Stimulated activated CD4-positive, alpha-beta T cell treated with anti-CD3 and anti-CD28 coated beads, Interleukin-2, amount 100 ng/mL, for 24 hours (primary cell): ENCODE measurements at regions not wholly inside any gene's neighbourhood (a gene's known extent, or its start where the extent isn't known, plus 50 kb on each side); places are given as distances from the start of the nearest gene placed in this dataset.

Experiments used
- DNase-seq, 2 donors: peaks; one replicate each; pipeline ENCODE4 v3.0.0-alpha.2; 2020

DNA sequence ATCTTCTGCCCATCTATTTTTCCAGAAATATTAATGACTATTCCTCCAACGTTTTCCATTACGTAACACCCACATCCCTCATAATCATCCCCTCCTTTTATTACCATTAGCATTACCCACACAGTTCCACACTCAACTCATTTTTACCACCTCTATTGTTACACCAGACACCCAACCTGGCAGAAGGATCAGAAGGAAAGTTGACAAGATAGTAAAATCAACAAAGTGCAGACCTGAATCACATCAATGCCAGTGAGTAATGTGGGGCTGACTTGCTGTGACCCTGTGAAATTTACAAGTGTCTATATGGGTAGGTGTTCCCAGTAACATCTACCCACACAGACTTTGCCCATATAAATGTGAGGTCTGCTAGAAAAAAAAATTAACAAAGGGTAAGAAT, 568.2 kb downstream of the MAFB start:
- DNase-seq: no peak

DNA sequence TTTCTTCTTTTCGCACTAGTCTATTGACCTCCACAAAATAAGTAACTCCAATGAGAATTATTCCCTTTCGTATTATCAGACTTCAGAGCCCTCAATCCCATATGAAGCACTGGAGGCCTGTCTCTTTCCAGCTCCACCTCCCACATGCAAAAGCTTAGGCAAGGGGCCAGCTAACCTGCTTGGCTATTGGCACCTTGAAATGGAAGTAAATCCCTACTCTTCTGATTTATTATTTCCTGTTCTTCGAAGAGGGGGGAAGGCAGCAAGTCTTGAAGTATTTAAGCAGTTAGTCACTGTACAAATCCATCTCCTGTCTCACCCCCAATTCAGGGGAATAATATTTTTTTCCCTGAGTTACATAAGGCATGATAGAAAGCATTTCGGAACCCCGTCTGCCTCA, 577.8 kb downstream of the MAFB start:
- no peak for DNase-seq

DNA sequence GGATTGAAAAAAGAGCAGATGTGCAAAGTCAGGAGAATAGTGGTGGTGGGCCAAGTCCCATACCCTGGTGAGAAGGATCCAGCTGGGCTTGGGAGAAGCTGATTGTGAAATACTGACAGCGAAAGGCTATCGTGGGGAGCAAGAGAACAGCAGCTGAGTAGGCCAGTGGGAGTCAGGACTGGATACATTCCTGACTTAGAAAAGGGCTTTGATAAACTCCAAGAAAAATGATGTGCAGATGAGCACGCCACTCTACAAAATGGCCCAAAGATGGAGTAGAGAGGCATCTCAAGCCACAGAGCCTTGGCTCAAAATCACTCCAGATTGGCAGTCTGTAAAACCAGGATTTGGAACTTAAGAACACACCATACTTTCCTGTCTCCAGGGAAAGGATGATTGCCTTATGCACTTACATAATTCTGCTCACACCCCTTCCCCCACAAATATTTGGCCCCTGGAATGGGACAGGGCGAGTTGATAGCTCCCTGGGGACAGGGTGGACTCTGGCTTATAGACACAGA, 578.7 kb downstream of the MAFB start:
- DNase-seq: no peak

DNA sequence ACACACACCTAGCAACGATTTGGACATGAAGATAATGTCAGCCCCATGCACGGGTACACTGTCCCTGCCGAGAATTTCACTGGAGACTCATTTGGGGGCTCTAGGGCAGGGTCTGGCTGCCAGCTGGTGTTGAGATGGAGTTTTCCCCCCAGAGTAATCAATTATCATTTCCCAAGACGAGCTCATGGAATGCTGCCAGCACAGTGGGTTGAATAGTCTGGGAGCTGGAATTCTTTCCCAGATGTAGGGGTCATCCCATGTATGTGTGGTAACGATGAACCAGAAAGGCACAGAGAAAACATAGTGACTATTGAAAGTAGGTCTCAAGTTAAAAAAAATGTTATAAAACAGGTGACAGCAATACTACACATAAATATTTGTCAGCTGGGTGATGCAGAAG, 579.9 kb downstream of the MAFB start:
- no peak for DNase-seq

DNA sequence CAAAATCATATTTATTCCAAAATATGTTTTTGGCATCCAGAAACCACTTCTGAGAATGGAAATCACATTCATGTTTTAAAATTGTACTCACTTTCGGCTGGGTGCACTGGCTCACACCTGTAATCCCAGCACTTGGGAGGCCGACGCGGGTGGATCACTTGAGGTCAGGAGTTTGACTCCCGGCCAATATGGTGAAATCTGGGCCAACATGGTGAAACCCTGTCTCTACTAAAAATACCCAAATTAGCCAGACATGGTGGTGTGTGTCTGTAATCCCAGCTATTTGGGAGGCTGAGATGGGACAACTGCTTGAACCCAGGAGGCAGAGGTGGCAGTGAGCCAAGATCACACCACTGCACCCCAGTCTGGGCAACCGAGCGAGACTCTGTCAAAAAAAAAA, 580.7 kb downstream of the MAFB start:
- DNase-seq: no peak

GRCh38 chr20:40104959-40105358, 584.1 kb downstream of the MAFB start:
- no peak for DNase-seq

GRCh38 chr20:40103420-40103819, 585.6 kb downstream of the MAFB start:
- DNase-seq: no peak

GRCh38 chr20:40101560-40101959, 587.5 kb downstream of the MAFB start:
- no peak for DNase-seq

- DNase-seq: no peak
Observed at GRCh38 chr20:40100261-40100660, 588.8 kb downstream of the MAFB start.

DNA sequence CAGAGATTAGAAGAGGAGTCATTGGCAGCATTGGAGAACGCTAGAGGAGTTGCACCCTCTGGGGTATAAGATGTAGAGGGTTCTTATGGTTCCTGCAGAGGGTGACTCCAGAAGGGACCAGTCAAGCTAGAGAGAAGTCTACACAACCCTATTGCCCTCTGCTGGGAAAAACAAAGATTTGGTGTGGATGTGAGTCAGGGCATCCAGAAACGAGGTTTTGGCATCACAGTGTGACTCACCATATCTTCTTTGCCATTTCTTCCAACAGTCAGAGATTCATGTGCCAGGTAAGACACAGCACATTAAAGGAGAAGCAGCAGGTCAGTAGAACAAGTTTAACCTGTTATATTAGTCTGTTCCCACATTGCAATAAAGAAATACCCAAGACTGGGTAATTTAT, 598.8 kb downstream of the MAFB start:
- DNase-seq: no peak

DNA sequence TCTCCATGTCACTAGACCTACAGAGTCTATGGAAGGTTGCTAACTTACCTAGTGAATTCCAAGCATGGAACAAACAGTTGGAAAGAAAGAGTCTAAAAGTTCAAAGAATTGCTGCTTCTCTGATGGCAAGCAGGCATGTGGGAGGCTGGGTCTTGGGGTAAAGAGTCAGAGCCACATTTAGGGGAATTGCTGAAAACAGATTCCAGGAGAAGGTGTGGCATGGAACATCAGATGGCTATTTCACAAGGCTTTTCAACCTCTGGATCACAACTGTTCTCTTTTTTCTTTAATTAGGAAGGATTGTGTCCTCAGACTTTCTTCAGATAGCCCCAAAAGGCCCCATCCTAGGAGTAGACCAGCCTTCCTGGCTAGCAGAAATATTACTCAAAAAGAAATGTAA, 601.5 kb downstream of the MAFB start:
- DNase-seq: no peak

DNA sequence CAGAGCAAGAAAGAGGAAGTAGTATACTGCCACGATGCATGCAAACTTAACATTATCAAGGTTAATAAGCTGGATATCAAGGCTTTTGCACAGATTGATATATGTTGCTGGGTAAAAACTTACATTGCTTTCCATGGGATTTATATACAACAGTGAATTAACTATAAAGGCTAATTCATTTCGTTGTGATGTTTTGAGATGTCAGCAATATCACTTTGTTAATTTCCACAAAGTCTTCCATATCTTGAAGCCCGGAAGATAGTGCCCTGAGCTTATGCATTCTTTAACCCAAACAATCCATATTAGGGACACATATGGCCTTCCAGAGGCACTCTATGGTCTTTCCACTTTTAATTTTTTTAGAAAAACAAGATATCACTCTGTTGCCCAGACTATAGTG, 603.5 kb downstream of the MAFB start:
- DNase-seq: no peak

- DNase-seq: no peak
Observed at GRCh38 chr20:40082436-40082835, 606.6 kb downstream of the MAFB start.

- no peak for DNase-seq
Observed at GRCh38 chr20:40081653-40082052, 607.4 kb downstream of the MAFB start.

DNA sequence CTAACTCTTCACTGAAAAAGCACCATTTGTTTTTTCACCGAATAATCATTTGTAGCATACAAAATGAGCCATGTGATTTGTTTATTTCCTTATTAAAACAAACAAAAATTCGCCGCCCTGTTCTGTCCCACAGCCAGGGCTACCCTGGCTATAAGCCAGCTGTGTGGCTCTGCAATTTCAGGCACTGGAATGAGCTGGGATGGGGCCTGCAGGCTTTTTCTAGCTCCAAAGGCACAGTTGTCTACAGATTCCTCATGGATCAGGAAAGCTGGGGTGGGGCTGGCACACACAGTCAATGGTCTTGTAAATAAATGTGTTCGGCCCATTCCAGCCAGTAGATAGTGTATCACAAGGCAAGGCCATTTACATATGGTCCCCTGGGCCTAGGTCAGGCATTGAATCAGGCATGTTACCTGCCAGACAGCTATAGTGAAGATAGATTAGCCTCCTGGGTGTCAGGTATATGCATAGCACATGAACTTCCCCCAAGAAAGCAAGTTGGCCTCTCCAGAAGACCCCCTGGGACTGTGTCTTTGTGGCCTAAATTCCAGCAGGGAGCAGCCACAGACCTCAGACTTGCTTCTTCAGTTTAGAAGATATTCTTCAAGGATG, 608.9 kb downstream of the MAFB start:
- DNase-seq: no peak

GRCh38 chr20:40073535-40074111, 615.4 kb downstream of the MAFB start:
- DNase-seq: no peak

- no peak for DNase-seq
Observed at GRCh38 chr20:40072907-40073306, 616.1 kb downstream of the MAFB start.

GRCh38 chr20:40056171-40056570, 632.9 kb downstream of the MAFB start:
- DNase-seq: no peak

GRCh38 chr20:40055711-40056110, 633.3 kb downstream of the MAFB start:
- DNase-seq: no peak

GRCh38 chr20:40054311-40054710, 634.7 kb downstream of the MAFB start:
- no peak for DNase-seq

DNA sequence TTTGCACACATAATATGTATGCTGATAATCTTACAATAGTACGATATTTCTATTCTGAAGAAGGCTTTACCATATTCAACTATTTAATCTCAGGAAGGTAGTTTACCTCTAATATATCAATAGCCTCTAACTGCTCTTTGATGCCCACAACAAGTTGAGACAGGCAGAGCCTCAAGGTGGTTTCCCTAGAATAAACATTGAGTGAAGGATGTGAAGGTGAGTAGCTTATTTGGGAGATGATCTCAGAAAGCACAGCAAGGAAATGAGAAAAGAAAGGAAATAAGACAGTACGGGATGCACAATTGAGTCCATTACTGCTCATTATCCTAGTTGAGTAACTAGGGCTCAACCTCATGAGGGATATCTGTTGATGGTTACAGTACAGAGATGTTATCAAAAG, 638.4 kb downstream of the MAFB start:
- no peak for DNase-seq

GRCh38 chr20:40049854-40050253, 639.2 kb downstream of the MAFB start:
- no peak for DNase-seq

GRCh38 chr20:40046703-40047102, 642.3 kb downstream of the MAFB start:
- DNase-seq: no peak

- no peak for DNase-seq
Observed at GRCh38 chr20:40037511-40037910, 651.5 kb downstream of the MAFB start.

GRCh38 chr20:40029589-40029988, 659.4 kb downstream of the MAFB start:
- no peak for DNase-seq
